ENCODE measurements at regions not wholly inside any gene's neighbourhood (a gene's known extent, or its start where the extent isn't known, plus 50 kb on each side); places are given as distances from the start of the nearest gene placed in this dataset.

DNA sequence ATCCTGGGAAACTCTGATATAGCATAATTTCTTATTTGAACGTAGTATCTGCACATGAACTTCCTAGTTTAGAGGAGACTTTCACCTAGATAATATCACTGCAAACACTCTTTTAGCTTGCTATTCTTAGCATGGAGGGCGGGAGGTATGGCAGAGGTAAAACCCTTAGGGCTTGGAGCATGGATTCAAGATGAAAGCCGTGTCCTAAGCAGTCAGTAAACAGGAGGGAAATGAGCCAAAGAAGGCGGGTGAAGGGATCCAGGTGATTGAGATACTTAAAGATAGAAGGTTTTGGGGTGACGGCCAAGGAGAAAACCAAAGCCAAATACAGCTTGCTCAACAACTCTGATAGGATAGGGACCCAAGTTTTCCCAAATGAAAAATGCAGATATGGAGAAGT lies 107.1 kb upstream of the BCAT1 start:
- no peak for ATAC-seq
- ChIA-PET POLR2A (no interaction called here), CTCF (no interaction called here)

DNA sequence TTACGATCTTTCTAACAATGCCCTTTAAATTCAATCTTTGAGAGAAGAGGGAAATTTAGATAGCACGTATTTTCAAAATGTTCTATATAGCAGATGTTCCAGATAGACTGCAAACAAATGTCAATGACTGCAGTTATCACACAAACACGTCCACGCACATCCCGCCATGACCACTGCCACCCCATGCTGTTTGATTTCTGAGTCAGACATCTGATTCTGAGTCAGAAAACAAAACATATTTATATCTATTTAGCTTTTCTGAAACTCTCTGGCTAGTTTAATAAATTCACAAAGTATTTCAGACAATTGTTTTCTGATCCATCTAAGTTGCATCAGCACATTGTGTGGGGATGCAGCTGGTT lies 105.9 kb upstream of the BCAT1 start:
- no peaks in the 10 kb centered on the region for H3K9me3 Mint-ChIP-seq
- TF ChIP-seq ZNF671 (CRISPR knock-in tag; IDR thresholded peaks at IDR 0.05) (no peak), CREB1 (CRISPR knock-in tag; IDR thresholded peaks at IDR 0.05) (no peak), ZNF219 (CRISPR knock-in tag; IDR thresholded peaks at IDR 0.05; ENCODE audit: borderline replicate concordance) (no peak), NR1H2 (CRISPR knock-in tag; IDR thresholded peaks at IDR 0.05) (no peak), TCF7 (CRISPR knock-in tag; IDR thresholded peaks at IDR 0.05; ENCODE audit: low read depth) (no peak), EMX1 (CRISPR knock-in tag; IDR thresholded peaks at IDR 0.05) (no peak), GABPB1 (CRISPR knock-in tag; IDR thresholded peaks at IDR 0.05) (no peak), GTF2I (CRISPR knock-in tag; conservative IDR thresholded peaks at IDR 0.05) (no peak), JUN (CRISPR knock-in tag; IDR thresholded peaks at IDR 0.05) (no peak)
- TF ChIP-seq, protein P1, sequence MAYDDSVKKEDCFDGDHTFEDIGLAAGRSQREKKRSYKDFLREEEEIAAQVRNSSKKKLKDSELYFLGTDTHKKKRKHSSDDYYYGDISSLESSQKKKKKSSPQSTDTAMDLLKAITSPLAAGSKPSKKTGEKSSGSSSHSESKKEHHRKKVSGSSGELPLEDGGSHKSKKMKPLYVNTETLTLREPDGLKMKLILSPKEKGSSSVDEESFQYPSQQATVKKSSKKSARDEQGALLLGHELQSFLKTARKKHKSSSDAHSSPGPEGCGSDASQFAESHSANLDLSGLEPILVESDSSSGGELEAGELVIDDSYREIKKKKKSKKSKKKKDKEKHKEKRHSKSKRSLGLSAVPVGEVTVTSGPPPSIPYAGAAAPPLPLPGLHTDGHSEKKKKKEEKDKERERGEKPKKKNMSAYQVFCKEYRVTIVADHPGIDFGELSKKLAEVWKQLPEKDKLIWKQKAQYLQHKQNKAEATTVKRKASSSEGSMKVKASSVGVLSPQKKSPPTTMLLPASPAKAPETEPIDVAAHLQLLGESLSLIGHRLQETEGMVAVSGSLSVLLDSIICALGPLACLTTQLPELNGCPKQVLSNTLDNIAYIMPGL (CRISPR knock-in tag; IDR thresholded peaks at IDR 0.05) = no peak
- TF ChIP-seq, protein P2, sequence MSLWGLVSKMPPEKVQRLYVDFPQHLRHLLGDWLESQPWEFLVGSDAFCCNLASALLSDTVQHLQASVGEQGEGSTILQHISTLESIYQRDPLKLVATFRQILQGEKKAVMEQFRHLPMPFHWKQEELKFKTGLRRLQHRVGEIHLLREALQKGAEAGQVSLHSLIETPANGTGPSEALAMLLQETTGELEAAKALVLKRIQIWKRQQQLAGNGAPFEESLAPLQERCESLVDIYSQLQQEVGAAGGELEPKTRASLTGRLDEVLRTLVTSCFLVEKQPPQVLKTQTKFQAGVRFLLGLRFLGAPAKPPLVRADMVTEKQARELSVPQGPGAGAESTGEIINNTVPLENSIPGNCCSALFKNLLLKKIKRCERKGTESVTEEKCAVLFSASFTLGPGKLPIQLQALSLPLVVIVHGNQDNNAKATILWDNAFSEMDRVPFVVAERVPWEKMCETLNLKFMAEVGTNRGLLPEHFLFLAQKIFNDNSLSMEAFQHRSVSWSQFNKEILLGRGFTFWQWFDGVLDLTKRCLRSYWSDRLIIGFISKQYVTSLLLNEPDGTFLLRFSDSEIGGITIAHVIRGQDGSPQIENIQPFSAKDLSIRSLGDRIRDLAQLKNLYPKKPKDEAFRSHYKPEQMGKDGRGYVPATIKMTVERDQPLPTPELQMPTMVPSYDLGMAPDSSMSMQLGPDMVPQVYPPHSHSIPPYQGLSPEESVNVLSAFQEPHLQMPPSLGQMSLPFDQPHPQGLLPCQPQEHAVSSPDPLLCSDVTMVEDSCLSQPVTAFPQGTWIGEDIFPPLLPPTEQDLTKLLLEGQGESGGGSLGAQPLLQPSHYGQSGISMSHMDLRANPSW (CRISPR knock-in tag; conservative IDR thresholded peaks at IDR 0.05; ENCODE audit: low read depth) = no peak
- TF ChIP-seq, protein P3, sequence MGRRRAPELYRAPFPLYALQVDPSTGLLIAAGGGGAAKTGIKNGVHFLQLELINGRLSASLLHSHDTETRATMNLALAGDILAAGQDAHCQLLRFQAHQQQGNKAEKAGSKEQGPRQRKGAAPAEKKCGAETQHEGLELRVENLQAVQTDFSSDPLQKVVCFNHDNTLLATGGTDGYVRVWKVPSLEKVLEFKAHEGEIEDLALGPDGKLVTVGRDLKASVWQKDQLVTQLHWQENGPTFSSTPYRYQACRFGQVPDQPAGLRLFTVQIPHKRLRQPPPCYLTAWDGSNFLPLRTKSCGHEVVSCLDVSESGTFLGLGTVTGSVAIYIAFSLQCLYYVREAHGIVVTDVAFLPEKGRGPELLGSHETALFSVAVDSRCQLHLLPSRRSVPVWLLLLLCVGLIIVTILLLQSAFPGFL (CRISPR knock-in tag; IDR thresholded peaks at IDR 0.05; ENCODE audit: borderline replicate concordance) = no peak
- ATAC-seq = no peak
- H3K27me3 Mint-ChIP-seq (ENCODE audit: low read depth) = no peaks in the 10 kb centered on the region
- ChIA-PET CTCF (no interaction called here), POLR2A (no interaction called here)
- H3K4me1 Mint-ChIP-seq = peaks cover 8% of the 10 kb centered on the region
- DNase-seq (ENCODE audit: low spot score) = no peak
- no peak overlapping the region for H3K4me3 Mint-ChIP-seq
- H3K27ac Mint-ChIP-seq = no peak overlapping the region
- no peaks in the 10 kb centered on the region for H3K36me3 Mint-ChIP-seq

More for the DNA sequence above, 107.1 kb upstream of the BCAT1 start:
- Mint-ChIP-seq H3K36me3 (no peaks in the 10 kb centered on the region), H3K27me3 (ENCODE audit: low read depth) (no peaks in the 10 kb centered on the region), H3K4me3 (no peak overlapping the region), H3K27ac (no peak overlapping the region), H3K4me1 (peaks cover 8% of the 10 kb centered on the region), H3K9me3 (no peaks in the 10 kb centered on the region)
- DNase-seq (ENCODE audit: low spot score) = no peak
- TF ChIP-seq ZNF121 (CRISPR knock-in tag; IDR thresholded peaks at IDR 0.05) = no peak
- TF ChIP-seq, protein P4, sequence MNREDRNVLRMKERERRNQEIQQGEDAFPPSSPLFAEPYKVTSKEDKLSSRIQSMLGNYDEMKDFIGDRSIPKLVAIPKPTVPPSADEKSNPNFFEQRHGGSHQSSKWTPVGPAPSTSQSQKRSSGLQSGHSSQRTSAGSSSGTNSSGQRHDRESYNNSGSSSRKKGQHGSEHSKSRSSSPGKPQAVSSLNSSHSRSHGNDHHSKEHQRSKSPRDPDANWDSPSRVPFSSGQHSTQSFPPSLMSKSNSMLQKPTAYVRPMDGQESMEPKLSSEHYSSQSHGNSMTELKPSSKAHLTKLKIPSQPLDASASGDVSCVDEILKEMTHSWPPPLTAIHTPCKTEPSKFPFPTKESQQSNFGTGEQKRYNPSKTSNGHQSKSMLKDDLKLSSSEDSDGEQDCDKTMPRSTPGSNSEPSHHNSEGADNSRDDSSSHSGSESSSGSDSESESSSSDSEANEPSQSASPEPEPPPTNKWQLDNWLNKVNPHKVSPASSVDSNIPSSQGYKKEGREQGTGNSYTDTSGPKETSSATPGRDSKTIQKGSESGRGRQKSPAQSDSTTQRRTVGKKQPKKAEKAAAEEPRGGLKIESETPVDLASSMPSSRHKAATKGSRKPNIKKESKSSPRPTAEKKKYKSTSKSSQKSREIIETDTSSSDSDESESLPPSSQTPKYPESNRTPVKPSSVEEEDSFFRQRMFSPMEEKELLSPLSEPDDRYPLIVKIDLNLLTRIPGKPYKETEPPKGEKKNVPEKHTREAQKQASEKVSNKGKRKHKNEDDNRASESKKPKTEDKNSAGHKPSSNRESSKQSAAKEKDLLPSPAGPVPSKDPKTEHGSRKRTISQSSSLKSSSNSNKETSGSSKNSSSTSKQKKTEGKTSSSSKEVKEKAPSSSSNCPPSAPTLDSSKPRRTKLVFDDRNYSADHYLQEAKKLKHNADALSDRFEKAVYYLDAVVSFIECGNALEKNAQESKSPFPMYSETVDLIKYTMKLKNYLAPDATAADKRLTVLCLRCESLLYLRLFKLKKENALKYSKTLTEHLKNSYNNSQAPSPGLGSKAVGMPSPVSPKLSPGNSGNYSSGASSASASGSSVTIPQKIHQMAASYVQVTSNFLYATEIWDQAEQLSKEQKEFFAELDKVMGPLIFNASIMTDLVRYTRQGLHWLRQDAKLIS (CRISPR knock-in tag; IDR thresholded peaks at IDR 0.05; ENCODE audit: borderline replicate concordance) = no peak
- TF ChIP-seq ETV6 (CRISPR knock-in tag; IDR thresholded peaks at IDR 0.05) = no peak
